ENCODE measurements at regions not wholly inside any gene's neighbourhood (a gene's known extent, or its start where the extent isn't known, plus 50 kb on each side); places are given as distances from the start of the nearest gene placed in this dataset.

GRCh38 chr2:15869396-15869795 lies 71.0 kb upstream of the MYCN start:
- TF ChIP-seq SP4 (IDR thresholded peaks at IDR 0.05; ENCODE audit: low read length) (no peak), POLR2A (IDR thresholded peaks at IDR 0.05; ENCODE audit: control extremely low read depth in 1 of 2, low read depth in 2 of 2, low read length in 2 of 2) (no peak), FOSL1 (IDR thresholded peaks at IDR 0.05; ENCODE audit: insufficient read depth, low read depth, low read length) (no peak), CTCF (IDR thresholded peaks at IDR 0.05; ENCODE audit: control extremely low read depth in 1 of 3, insufficient read depth in 1 of 3, low read depth in 1 of 3, low read length in 3 of 3) (no peak), POLR2AphosphoS5 (IDR thresholded peaks at IDR 0.05; ENCODE audit: low read depth, low read length) (no peak), SIN3A (conservative IDR thresholded peaks at IDR 0.05 in 1 of 2, IDR thresholded peaks at IDR 0.05 in 1 of 2; ENCODE audit: low read depth in 1 of 2, low read length in 2 of 2) (no peak), BCL11A (IDR thresholded peaks at IDR 0.05; ENCODE audit: low read depth in 2 of 2, low read length in 2 of 2) (no peak), RAD21 (IDR thresholded peaks at IDR 0.05 in 1 of 2, conservative IDR thresholded peaks at IDR 0.05 in 1 of 2; ENCODE audit: low read depth in 2 of 2, low read length in 2 of 2) (no peak), TBP (IDR thresholded peaks at IDR 0.05; ENCODE audit: low read depth, low read length) (no peak), BACH1 (IDR thresholded peaks at IDR 0.05; ENCODE audit: low read length) (no peak)
